Lower leg skin (tissue), 4 donors: ENCODE measurements at regions not wholly inside any gene's neighbourhood (a gene's known extent, or its start where the extent isn't known, plus 50 kb on each side); places are given as distances from the start of the nearest gene placed in this dataset.

Experiments
- DNase-seq, 2 donors: peaks; one replicate each; pipeline ENCODE4 v3.0.0-alpha.2; 2019; ENCODE audit warnings: low spot score in 2 of 2
- H3K4me3 ChIP-seq: fragments of 200-600 bp; sonication (generic); 2 replicates; pipeline ENCODE4 v1.5.1; 2017; ENCODE audit warnings: mild to moderate bottlenecking, low read depth; ENCODE audit not compliant: poor library complexity, severe bottlenecking
- POLR2A ChIP-seq, 2 donors: fragments of 450-650 bp; IDR thresholded peaks; one replicate each; pipeline ENCODE4 v1.6.1; 2016 to 2017; ENCODE audit warnings: antibody characterized with exemption in 2 of 2, mild to moderate bottlenecking in 1 of 2, moderate library complexity in 1 of 2
- WGBS, 2 donors: methylation state at CpG; one replicate each; pipeline ENCODE4 v1.1.5; 2018; 5-methylcytosine and 5-hydroxymethylcytosine counted together
- intact Hi-C: fragments of 100-400 bp; cut with DNase I; formaldehyde crosslinking; loops from one replicate; pipeline ENCODE4 v1.15.0; 2023; ENCODE audit warnings: low total_unique reads
- TF ChIP-seq, protein P1 (sequence below), 3 donors: fragments of 450-650 bp; IDR thresholded peaks; one replicate each; pipeline ENCODE4 v1.5.1; 2016; ENCODE audit warnings: antibody characterized with exemption in 3 of 3, mild to moderate bottlenecking in 3 of 3, moderate library complexity in 2 of 3

DNA sequence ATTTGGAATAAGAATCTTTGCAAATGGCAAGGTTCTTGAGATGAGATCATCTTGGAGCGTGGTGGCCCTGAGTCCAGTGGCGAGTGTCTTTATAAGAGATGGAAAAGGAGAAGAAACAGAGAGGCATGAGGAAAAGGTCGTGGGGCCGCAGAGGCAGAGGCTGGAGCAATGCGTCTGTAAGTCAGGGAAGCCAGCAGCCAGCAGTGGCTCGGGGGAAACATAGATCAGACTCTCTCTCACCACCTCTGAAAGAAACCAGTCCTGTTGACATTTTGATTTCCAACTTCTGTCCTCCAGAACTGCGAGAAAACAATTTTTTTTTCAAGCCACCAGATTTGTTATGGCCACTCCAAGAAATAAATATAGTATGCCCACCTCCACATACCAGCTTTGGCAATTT is 226.6 kb downstream of the TFAP2C start:
- TF ChIP-seq, protein P1, sequence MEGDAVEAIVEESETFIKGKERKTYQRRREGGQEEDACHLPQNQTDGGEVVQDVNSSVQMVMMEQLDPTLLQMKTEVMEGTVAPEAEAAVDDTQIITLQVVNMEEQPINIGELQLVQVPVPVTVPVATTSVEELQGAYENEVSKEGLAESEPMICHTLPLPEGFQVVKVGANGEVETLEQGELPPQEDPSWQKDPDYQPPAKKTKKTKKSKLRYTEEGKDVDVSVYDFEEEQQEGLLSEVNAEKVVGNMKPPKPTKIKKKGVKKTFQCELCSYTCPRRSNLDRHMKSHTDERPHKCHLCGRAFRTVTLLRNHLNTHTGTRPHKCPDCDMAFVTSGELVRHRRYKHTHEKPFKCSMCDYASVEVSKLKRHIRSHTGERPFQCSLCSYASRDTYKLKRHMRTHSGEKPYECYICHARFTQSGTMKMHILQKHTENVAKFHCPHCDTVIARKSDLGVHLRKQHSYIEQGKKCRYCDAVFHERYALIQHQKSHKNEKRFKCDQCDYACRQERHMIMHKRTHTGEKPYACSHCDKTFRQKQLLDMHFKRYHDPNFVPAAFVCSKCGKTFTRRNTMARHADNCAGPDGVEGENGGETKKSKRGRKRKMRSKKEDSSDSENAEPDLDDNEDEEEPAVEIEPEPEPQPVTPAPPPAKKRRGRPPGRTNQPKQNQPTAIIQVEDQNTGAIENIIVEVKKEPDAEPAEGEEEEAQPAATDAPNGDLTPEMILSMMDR (IDR thresholded peaks at IDR 0.05): no peak
- TF ChIP-seq POLR2A (IDR thresholded peaks at IDR 0.05): no peak
- H3K4me3 ChIP-seq: no peak overlapping the region
- DNase-seq: peak in 1 of 2 donors; percentile 45
- WGBS, 2 donors: 56 to 76% methylated on average over 7 of the region's 7 CpGs
- intact Hi-C loops: no loop called here

DNA sequence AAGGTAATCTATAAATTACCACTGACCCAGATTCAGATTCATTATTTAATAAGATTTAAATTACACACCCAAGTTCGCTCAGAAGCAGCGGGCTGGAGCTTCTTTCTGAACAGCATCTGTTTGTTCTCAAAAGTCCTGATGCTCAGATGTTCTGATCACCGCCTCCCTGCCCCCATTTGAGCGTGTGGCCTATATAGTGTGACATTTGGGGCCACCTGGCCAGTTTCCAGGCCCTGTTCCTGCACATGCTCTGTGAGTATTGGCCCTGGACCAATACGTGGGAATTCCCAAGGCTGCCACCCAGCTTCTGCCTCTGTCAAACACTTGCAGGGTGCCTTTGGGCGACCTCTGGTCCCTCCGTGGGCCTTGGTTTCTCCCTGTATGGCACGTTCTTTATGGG is 228.8 kb downstream of the TFAP2C start:
- 55 to 62% methylated on average over 8 of the region's 8 CpGs for WGBS, 2 donors
- no peak for TF ChIP-seq POLR2A (IDR thresholded peaks at IDR 0.05)
- TF ChIP-seq, protein P1 (IDR thresholded peaks at IDR 0.05): no peak
- DNase-seq: no peak
- intact Hi-C loops: no loop called here
- H3K4me3 ChIP-seq: no peak overlapping the region

GRCh38 chr20:56859039-56859800 is 230.1 kb downstream of the TFAP2C start:
- no peak for DNase-seq
- WGBS, 2 donors: 60 to 63% methylated on average over 13 of the region's 13 CpGs
- intact Hi-C loops: no loop called here
- no peak for TF ChIP-seq POLR2A (IDR thresholded peaks at IDR 0.05)
- TF ChIP-seq, protein P1 (IDR thresholded peaks at IDR 0.05): no peak
- H3K4me3 ChIP-seq: no peak overlapping the region

GRCh38 chr20:56859801-56860261 is 230.7 kb downstream of the TFAP2C start:
- DNase-seq: no peak
- H3K4me3 ChIP-seq: no peak overlapping the region
- TF ChIP-seq, protein P1 (IDR thresholded peaks at IDR 0.05): no peak
- no peak for TF ChIP-seq POLR2A (IDR thresholded peaks at IDR 0.05)
- intact Hi-C loops: no loop called here
- WGBS, 2 donors: 13 to 16% methylated on average over 10 of the region's 10 CpGs

DNA sequence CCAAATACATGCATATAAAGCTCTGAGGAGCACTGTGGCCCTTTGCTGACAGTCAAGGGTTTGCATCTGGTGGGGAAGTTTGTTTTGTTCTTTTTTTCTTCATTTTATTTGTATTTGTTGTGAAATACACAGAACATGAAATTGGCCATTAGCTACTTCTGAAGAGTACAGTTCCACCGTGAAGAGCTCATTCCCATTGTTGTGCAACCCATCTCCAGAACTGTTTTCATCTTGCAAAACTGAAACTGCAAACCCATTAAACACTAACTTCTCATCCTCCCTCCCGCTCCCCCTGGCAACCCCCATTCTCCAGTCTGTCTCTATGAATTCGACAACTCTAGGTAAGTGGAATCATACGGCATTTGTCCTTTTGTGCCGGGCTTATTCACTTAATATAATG is 231.3 kb downstream of the TFAP2C start:
- DNase-seq: peak in 1 of 2 donors; percentile 57
- TF ChIP-seq, protein P1 (IDR thresholded peaks at IDR 0.05): no peak
- no peak for TF ChIP-seq POLR2A (IDR thresholded peaks at IDR 0.05)
- WGBS, 2 donors: 40 to 54% methylated on average over 5 of the region's 5 CpGs
- H3K4me3 ChIP-seq: no peak overlapping the region
- intact Hi-C loops: no loop called here

DNA sequence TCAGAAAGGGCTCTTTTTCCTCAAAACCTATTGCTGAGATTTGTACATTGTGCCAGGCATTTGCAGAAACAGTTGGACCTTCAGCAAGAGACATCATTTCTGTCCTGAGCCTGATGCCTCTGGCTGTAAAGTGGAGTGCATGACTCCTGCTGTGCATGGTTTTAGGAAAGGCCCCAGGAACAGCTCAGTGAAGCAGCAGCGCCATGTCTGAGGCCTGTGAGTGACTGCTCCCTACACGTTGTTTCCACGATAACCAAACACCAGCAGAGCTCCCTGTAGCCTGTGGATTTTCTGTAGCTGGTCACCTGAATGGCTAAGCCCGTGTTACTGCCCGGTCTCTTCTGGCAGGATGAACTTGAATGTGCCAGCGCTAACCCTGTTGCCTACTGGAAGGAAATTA is 232.5 kb downstream of the TFAP2C start:
- TF ChIP-seq, protein P1 (IDR thresholded peaks at IDR 0.05): no peak
- no peak for TF ChIP-seq POLR2A (IDR thresholded peaks at IDR 0.05)
- 40 to 56% methylated on average over 6 of the region's 6 CpGs for WGBS, 2 donors
- no peak for DNase-seq
- intact Hi-C loops: no loop called here
- H3K4me3 ChIP-seq: no peak overlapping the region
